Activated CD8-positive, alpha-beta T cell treated with anti-CD3 and anti-CD28 coated beads for 36 hours (primary cell): ENCODE measurements at regions not wholly inside any gene's neighbourhood (a gene's known extent, or its start where the extent isn't known, plus 50 kb on each side); places are given as distances from the start of the nearest gene placed in this dataset.

Source experiments
- ATAC-seq: fragments of 200-7000 bp; cut with Tn5 transposase; one replicate; pipeline ENCODE4 v1.10.0; 2021; ENCODE audit warnings: mild to moderate bottlenecking, moderate library complexity
- CTCF ChIA-PET: fragments of 350-600 bp; sonication (Branson Sonifier 250); formaldehyde crosslinking; loops from one replicate; lab custom pipeline; 2021; ENCODE audit warnings: antibody characterized with exemption; lab: Charles Lee
- POLR2A ChIA-PET: fragments of 350-600 bp; sonication (Branson Sonifier 250); formaldehyde crosslinking; loops from one replicate; lab custom pipeline; 2021; ENCODE audit warnings: antibody characterized with exemption; lab: Charles Lee
- DNase-seq: peaks from one replicate; pipeline ENCODE4 v3.0.0-alpha.2; 2020
- H3K27ac Mint-ChIP-seq: one replicate; pipeline ENCODE4 v1.8.0; 2021; ENCODE audit warnings: mild to moderate bottlenecking, mixed read lengths
- H3K27me3 Mint-ChIP-seq: one replicate; pipeline ENCODE4 v1.8.0; 2021; ENCODE audit warnings: mixed read lengths
- H3K36me3 Mint-ChIP-seq: one replicate; pipeline ENCODE4 v1.8.0; 2021; ENCODE audit warnings: low read depth, mixed read lengths
- H3K4me1 Mint-ChIP-seq: one replicate; pipeline ENCODE4 v1.8.0; 2021; ENCODE audit warnings: low read depth, mixed read lengths
- H3K4me3 Mint-ChIP-seq: one replicate; pipeline ENCODE4 v1.8.0; 2021; ENCODE audit warnings: mild to moderate bottlenecking, moderate library complexity, mixed read lengths
- H3K9me3 Mint-ChIP-seq: one replicate; pipeline ENCODE4 v1.8.0; 2021; ENCODE audit warnings: mixed read lengths
- CTCF ChIP-seq: fragments of 200-600 bp; IDR thresholded peaks from one replicate; pipeline ENCODE4 v1.8.0; 2022; ENCODE audit warnings: antibody characterized with exemption, mild to moderate bottlenecking
- intact Hi-C: fragments of 100-400 bp; cut with micrococcal nuclease; formaldehyde crosslinking; loops from one replicate; pipeline ENCODE4 v1.10.0; 2022

GRCh38 chr10:29084681-29085307, 204.1 kb upstream of the LYZL1 start:
- POLR2A ChIA-PET, result no interaction called here
- intact Hi-C loops, result no loop called here
- ATAC-seq (no peak), DNase-seq (no peak)
- H3K9me3 Mint-ChIP-seq, result no peaks in the 10 kb centered on the region
- no peaks in the 10 kb centered on the region for H3K4me1 Mint-ChIP-seq
- H3K36me3 Mint-ChIP-seq, result no peaks in the 10 kb centered on the region
- TF ChIP-seq CTCF, result no peak
- no peak overlapping the region for H3K4me3 Mint-ChIP-seq
- CTCF ChIA-PET, result no interaction called here
- no peak overlapping the region for H3K27ac Mint-ChIP-seq
- H3K27me3 Mint-ChIP-seq, result no peaks in the 10 kb centered on the region

GRCh38 chr10:29089091-29089490, 199.8 kb upstream of the LYZL1 start:
- CTCF ChIA-PET, result no interaction called here
- no peak for ATAC-seq
- H3K4me3 Mint-ChIP-seq, result no peak overlapping the region
- TF ChIP-seq CTCF, result no peak
- no peaks in the 10 kb centered on the region for H3K9me3 Mint-ChIP-seq
- intact Hi-C loops, result no loop called here
- no peaks in the 10 kb centered on the region for H3K36me3 Mint-ChIP-seq
- H3K4me1 Mint-ChIP-seq, result no peaks in the 10 kb centered on the region
- H3K27me3 Mint-ChIP-seq, result peaks cover 2% of the 10 kb centered on the region
- POLR2A ChIA-PET, result no interaction called here
- no peak for DNase-seq
- no peak overlapping the region for H3K27ac Mint-ChIP-seq

- POLR2A ChIA-PET, result no interaction called here
- ATAC-seq (no peak), DNase-seq (no peak)
- peaks cover 4% of the 10 kb centered on the region for H3K27me3 Mint-ChIP-seq
- no peaks in the 10 kb centered on the region for H3K36me3 Mint-ChIP-seq
- TF ChIP-seq CTCF, result no peak
- H3K27ac Mint-ChIP-seq, result no peak overlapping the region
- H3K9me3 Mint-ChIP-seq, result no peaks in the 10 kb centered on the region
- intact Hi-C loops, result no loop called here
- H3K4me1 Mint-ChIP-seq, result no peaks in the 10 kb centered on the region
- CTCF ChIA-PET, result no interaction called here
- no peak overlapping the region for H3K4me3 Mint-ChIP-seq
Observed at GRCh38 chr10:29096303-29096824, 192.5 kb upstream of the LYZL1 start.

GRCh38 chr10:29098423-29098822, 190.4 kb upstream of the LYZL1 start:
- no peak for TF ChIP-seq CTCF
- intact Hi-C loops, result no loop called here
- Mint-ChIP-seq H3K36me3 (no peaks in the 10 kb centered on the region), H3K4me3 (no peak overlapping the region), H3K9me3 (no peaks in the 10 kb centered on the region), H3K27me3 (peaks cover 8% of the 10 kb centered on the region), H3K4me1 (no peaks in the 10 kb centered on the region), H3K27ac (no peak overlapping the region)
- CTCF ChIA-PET, result no interaction called here
- POLR2A ChIA-PET, result no interaction called here
- DNase-seq (no peak), ATAC-seq (no peak)

- peaks cover 8% of the 10 kb centered on the region for H3K27me3 Mint-ChIP-seq
- ChIA-PET POLR2A (no interaction called here), CTCF (no interaction called here)
- H3K9me3 Mint-ChIP-seq, result no peaks in the 10 kb centered on the region
- no peak overlapping the region for H3K4me3 Mint-ChIP-seq
- H3K27ac Mint-ChIP-seq, result no peak overlapping the region
- H3K36me3 Mint-ChIP-seq, result no peaks in the 10 kb centered on the region
- DNase-seq (no peak), ATAC-seq (no peak)
- intact Hi-C loops, result no loop called here
- H3K4me1 Mint-ChIP-seq, result no peaks in the 10 kb centered on the region
- no peak for TF ChIP-seq CTCF
Observed at GRCh38 chr10:29099001-29099400, 189.9 kb upstream of the LYZL1 start.
